SK-N-MC (cell line): ENCODE measurements at regions not wholly inside any gene's neighbourhood (a gene's known extent, or its start where the extent isn't known, plus 50 kb on each side); places are given as distances from the start of the nearest gene placed in this dataset.

Source experiments
- EZH2 ChIP-seq: fragments of 200-600 bp; sonication (generic); IDR thresholded peaks from one replicate; pipeline ENCODE4 v1.6.1; 2017; ENCODE audit warnings: antibody characterized with exemption
- FOXP2 ChIP-seq: optimal IDR thresholded peaks from 2 replicates; pipeline ENCODE3; 2011; ENCODE audit warnings: mild to moderate bottlenecking, moderate library complexity; ENCODE audit not compliant: insufficient read depth; ENCODE audit errors: extremely low read length, control extremely low read depth
- POLR2AphosphoS5 ChIP-seq: IDR thresholded peaks from 2 replicates; pipeline ENCODE4 v1.6.1; 2012; ENCODE audit warnings: mild to moderate bottlenecking, low read depth, low read length, borderline replicate concordance

DNA sequence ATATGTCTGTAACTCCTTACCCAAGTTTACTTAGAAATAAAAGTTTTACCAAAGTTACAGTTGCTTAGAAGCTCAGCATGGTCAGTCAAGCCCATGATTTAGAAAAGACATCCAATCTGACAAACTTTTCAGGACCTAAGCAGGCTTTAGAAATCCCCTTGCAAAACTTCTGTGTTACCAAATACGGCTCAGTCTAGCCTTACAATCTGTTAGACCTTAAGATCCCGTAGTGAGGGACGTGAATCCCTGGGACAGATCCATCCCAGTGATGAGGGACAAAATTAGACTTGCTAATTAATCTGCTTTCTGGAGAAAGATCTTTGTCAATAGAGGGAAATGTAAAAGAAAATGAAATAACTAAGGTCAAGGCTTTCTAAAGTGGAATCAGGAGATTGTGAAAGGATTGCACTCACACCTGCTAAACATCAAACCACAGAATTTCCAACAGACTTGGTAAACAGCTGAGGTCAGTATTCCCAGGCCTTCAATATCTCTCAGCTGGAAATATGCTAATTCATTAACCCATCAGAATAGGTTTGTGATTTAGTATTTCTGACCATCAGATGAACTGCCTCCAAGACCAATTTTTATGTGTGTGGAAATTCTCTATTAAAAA lies 375.3 kb downstream of the DUSP10 start:
- TF ChIP-seq POLR2AphosphoS5 (no peak), EZH2 (no peak), FOXP2 (no peak)
